ENCODE measurements at regions not wholly inside any gene's neighbourhood (a gene's known extent, or its start where the extent isn't known, plus 50 kb on each side); places are given as distances from the start of the nearest gene placed in this dataset.
"Not testable (repeated sequence)": the region's sequence is repeated elsewhere in the genome, so short reads cannot be mapped to it uniquely, and the experiment has no call there.

DNA sequence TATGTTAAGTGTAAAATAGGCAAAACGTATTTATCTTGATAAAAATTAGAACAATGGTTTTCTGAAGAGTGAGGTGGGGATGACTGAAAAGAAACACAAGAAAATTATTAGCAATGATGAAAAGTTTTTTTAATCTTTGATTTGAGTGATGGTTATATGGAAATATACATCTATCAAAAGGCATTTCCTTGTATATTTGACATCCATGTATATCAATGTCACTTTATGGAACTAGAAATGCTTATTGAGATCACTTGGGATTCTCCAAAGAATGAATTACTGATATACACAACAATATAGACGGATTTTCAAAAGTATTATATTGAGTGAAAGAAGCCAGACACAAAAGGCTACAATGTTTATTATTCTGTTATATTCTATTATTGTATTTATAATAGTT lies 1042.0 kb upstream of the POT1 start:
- DNase-seq = no peak

DNA sequence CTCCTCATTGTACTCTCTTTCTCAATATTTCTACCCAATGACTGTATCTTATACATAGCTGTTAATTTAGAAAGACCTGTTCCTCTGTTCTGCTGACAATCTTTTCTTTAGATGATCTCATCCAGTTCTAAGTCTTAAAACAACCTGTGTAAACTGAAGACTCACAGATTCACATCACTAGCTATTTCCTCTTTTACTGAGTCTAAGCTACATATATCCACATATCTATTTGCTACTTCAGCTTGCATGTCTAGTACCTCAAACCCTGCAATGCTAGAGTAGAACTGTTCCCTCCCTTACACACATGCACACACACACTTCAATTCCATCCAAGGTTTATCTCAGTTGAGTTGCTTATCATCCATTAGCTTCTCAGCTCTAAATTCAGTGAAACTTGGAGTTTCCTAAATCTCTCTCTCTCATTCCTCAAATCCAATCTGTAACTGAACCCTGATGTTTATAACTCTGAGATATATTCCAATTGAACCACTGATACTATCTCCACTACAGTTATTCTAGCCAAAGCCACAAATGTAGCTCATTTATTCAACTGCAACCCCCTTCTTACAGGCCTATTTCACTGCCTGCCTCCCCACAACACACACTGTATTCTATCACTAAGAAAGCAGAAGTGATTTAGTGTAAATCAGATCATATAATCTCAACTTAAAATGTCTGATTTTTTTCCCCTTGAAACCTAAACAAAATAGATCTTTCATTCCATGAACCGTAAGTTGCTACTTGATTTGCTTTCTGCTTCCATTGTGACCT lies 1036.8 kb upstream of the POT1 start:
- DNase-seq = no peak

DNA sequence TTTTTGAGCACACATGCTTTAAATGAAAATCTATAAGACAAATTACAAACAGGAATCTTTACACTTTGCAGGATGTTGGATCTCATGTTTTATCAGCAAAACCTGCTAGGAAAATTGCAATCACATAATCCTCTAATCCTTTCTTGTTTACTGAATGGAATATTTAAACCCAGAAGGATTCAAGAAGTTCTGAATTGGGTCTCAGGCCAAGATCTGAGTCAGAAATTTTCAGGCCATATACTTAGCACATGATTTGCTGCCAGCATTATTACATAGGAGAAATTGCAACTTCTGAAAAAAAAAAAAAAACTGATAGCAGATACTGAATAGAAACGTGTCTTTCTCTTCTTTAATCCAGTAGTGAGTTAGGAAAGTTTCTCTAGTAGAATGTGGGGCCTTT lies 1005.3 kb upstream of the POT1 start:
- no peak for DNase-seq

DNA sequence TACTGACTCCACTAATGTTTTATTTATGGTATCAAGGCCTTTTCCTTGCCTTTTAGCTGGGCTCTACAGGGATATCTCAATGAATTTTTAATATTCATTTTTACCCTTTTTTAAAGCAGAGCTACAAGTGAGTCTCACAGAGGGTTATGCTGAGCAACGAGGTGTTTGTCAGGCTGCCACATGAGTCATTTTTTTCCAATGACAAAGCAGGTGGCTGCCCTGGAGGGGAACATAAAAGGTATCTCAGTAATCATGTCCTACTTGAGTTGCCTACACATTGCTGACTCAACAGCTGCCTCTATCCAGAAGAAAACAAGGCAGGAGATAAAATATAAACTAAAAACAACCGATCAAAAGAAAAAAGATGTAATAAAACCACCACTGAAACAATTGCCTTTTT lies 1004.9 kb upstream of the POT1 start:
- DNase-seq = no peak

DNA sequence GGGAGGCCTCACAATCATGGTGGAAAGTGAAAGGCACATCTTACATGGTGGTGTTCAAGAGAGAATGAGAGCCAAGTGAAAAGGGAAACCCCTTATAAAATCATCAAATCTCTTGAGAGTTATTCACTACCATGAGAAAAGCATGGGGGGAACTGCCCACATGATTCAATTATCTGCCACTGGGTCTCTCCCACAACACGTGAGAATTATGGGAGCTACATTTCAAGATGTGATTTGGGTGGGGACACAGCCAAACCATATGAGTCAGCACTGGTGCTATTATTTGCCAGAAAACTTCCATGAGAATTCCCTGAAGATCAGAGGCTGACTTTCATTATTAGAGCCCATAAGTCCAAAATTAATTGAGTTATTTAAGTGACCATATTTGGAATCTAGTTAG lies 1001.2 kb upstream of the POT1 start:
- no peak for DNase-seq

DNA sequence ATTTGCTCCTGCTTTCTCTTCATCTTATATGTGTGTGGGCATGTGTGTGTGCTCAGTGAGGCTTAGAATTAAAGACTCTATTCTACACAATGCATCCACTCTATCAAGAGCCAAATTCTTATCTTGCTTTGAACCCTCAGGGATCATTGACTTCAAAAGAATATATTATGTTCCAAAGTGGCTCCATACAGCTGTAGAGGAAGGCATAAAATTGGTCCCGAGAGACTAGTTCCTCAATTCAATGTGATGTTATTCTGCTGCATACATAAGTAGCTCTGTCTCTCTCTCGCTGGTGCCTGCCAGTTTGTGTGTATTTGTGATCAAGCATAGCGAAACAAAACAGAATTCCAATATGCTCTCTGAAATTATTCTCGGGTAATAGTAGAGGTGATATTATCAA lies 997.9 kb upstream of the POT1 start:
- no peak for DNase-seq

DNA sequence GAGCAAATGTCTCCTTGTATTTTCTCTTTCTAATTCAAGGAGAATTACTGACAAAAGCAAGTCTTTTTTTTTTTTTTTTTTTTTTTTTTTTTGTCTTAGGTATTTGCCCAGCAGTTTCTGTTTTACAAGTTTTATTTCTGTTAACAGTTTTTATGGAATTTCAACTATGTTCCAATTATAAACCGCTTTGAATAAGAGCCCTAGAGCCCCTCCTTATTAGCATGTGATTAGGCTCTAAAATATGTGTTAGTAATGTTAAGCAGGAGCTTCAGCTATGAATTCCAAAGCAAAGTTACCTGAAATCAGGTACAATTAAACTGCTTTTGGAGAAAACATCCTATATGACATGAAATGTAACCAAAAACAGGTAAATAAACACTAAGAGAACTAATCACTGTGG lies 997.0 kb upstream of the POT1 start:
- DNase-seq = no peak

DNA sequence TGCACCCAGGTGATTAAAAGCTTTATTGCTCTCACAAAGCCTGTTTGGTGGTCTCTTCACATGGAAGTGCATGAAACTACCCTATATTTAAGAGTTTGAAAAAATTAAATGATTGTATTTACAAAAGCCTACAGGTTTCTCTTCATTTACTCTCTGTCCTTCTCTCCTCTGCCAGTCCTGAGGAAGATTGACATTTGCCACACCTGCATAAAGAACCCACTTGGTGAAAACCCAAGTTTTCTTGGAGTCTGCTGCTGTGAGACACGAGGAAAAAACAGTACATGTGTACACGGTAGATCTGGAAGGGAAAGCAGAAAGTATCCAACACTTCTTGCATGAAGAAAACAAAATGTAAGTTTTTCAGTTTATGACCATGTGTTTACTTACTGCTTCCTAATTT lies 994.4 kb upstream of the POT1 start:
- no peak for DNase-seq

DNA sequence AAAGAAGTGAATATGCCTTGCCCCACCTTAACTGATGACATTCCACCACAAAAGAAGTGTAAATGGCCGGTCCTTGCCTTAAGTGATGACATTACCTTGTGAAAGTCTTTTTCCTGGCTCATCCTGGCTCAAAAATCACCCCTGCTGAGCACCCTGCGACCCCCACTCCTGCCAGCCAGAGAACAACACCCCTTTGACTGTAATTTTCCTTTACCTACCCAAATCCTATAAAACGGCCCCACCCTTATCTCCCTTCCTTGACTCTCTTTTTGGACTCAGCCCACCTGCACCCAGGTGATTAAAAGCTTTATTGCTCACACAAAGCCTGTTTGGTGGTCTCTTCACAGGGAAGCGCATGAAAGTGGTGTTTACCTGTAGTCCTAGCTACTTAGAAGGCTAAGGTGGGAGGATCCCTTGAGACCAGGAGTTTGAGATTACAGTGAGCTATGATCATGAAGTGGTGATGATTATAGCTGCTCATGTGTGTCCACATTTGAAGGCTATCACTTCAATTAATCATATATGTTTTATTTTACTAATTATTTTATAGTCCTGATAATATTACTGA lies 985.8 kb upstream of the POT1 start:
- DNase-seq = not testable (repeated sequence)

DNA sequence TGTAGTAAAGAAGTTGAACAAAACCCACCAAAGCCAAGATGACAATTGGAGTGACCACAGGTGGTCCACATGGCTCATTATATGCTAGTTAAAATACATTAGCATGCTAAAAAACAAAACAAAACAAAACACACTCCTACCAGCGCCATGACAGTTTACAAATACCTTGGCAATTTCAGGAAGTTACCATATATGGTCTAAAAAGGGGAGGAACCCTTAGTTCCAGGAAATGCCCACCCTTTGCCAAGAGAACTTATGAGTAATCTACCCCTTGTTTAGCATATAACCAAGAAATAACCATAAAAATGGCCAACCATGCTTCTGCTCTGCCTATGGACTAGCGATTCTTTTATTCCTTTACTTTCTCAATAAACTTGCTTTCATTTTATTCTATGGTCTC lies 979.1 kb upstream of the POT1 start:
- DNase-seq = no peak

DNA sequence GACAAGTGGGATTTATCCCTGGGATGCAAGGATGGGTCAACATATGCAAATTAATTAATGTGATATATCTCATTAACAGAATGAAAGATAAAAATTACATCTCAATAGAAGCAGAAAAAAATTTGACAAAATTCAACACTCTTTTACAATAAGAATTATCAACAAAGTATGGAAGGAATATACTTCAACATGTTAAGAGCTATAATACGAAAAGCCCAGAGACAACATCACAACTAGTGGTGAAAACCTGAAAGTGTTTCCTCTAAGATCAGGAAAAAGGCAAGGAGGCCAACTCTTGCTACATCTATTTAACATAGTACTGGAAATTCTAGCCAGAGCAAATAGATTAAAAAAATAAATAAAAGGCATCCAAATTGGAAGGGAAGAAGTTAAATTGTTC lies 970.0 kb upstream of the POT1 start:
- no peak for DNase-seq

DNA sequence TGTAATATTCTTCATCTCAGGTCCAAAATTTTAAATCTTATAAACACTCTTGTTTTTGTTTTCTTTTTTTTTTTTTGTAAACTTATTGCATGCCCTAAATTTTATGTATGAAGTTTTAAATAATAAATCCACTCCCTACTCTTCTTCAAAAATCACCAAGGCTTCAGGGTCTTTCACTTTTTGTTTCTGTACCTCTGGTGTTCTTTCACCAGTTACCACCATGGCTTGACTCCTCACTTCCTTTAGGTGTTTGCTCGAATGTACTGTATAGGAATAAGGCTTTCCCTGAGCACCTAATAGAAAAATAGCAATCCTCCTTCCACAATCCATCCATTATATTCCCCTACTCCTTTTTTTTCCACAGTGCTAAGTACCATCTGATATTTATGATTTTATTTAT lies 962.8 kb upstream of the POT1 start:
- DNase-seq = no peak

DNA sequence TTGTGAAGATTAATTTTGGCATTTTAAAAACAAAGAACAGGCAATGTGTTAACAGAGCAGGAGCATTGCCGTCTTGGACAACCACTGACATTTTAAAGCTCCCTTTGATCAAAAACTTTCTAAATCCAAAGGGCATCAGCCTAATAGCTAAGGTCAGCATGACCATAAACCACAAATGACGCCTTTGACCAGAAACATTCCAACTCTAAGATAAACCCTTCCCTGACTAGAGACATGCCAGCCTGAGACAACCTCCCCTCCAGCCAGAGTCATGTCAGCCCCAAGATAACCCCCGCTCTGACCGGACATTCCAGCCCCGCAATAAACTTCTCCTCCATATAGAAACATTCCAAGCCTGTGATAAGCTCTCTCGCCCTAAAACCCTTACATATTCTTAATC lies 949.4 kb upstream of the POT1 start:
- DNase-seq = no peak

DNA sequence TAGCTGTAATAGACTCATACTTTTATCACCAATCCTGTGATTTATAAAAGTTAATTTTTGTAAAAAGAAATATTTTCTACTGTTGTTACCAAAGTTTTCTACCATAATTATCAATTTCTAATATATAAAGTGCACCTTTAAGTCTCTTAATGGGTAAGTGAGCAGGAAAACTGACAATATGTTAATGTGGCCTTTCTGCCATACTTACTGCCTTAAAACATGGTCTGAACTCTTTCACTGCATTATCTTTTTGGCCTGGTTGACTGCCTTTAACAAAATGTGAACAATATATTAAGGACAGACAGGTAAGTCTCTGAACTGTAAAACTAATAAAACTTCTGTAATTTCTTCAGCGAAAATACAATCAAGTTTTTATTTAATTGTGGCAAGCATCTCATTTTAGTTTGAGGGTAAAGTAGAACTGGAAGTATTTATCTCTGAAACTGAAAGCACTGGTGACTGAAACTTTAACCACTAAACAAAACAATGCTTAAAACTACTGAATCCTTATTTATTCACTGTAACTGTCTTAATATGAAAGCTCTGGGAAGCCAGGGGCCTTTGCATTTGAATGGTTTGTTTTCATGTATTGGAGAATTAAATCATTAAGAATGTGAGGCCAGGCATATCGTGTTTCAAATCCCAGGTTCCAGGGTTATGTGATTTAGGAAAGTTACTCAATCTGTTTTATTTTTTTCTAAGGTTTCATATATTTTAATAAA lies 948.8 kb upstream of the POT1 start:
- DNase-seq = no peak

DNA sequence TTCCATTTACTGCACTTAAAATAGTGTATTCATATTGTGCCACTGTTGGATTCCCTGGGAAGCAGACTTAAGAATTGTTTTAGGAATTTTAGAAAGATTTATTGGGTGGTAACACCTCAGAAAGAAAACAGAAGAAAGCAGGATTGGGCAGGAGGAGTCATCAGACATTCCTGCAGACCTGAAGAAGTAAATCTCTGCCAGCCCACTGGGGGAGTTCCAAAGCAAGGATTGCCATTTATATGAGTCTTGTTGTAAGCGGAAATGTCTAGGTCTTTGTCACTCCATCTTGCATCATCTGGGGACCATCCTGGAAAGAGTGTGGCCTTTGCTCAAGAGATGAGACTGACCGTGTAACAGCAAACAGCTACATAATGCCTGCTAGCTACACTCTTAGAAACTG lies 947.6 kb upstream of the POT1 start:
- DNase-seq = no peak

DNA sequence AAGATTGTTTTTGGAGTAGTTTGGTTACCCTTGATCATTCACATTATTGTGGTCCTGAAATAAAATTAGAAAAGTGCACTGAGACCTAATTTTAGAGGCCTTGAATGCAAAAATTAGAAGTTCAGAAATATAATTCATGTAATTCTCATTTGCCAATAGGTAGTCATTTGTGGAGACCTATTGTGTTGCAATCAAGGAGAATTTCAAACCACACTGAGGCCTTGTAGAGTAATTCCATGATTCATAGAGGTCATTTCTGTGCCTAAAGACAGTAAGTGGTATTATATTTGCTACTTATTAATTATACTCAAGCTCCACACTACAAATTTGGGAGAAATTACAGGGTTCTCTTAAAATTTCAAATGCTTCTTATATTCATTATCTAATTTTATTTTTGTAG lies 946.8 kb upstream of the POT1 start:
- no peak for DNase-seq

DNA sequence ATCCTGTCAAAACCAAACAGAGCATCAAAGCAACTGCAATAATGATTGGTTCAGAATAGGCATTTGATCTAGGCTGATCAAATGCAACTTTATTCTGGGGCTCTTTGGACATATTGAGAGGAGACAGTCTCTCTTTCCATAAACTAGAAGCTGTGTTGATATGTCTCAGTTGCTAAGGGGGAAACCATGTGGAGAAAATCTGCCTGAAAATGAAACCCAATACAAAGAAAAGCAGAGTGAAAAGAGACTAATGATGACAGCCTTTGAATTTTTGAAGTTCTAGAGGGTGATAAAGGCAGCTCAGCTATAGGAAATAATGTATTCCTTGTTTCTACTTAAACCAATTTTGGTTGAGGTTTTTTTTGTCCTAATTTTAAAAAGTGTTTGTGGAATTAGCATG lies 941.8 kb upstream of the POT1 start:
- no peak for DNase-seq

DNA sequence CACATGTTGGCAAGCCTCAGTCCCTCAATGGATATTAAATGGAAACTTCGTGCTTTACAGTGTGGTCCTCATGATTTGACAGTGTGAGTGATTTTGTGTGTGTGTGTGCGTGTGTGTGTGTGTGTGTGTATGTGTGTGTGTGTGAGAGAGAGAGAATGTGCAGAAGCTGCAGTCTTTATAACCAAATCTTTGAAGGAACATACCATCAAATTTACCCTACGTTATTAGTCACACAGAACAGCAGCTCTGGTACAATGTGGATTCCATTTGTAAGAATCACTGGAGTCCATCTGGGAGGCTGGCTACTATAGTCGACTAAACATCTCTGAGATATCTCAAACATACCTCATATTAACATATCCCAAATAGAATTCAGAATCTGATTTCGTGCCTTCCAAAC lies 928.0 kb upstream of the POT1 start:
- peak; percentile 2 for DNase-seq

DNA sequence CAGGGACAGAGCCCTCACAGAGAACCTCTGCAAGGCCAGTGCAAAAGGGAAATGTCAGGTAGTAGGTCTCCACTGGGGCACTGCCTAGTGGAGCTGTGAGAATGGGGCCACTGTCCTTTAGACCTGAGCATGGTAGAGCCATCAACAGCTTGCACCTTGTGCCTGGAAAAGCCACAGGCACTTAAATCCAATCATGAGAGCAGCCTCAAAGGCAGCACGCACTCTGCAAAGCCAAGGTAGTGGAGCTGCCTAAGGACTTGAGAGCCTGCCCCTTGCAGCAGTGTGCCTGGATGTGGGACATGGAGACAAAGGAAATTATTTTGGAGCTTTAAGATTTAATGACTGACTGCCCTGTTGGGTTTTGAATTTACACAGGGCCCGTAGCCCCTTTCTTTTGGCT lies 918.5 kb upstream of the POT1 start:
- no peak for DNase-seq

DNA sequence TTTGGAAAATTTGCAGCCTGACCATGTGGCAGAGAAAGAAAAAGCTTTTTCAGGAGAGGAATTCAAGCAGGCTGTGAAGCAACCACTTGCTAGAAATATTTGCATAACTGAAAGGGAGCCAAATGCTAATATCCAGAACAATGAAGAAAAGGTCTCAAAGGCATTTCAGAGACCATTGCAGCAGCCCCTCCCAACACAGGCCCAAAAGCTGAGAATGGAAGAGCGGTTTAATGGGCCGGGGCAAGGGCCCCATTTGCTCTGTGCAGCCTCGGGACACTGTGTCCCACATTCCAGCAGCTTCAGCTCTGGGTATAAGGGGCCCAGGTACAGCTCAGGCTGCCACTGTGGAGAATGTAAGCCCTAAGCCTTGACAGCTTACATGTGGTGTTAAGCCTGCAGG lies 918.1 kb upstream of the POT1 start:
- no peak for DNase-seq

DNA sequence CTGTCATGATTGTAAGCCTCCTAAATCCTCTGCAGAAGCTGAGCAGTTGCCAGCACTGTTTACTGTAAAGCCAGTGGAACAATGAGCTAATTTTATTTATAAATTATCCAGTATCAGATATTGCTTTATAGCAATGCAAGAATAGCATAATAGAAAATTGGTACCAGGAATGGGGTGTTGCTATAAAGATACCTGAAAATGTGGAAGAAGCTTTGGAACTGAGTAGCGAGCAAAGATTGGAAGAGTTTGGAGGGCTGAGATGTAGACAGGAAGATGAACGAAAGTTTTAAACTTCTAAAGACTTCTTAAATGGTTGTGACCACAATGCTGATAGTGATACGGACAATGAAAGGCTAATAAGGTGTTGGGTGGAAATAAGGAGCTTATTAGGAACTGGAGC lies 917.4 kb upstream of the POT1 start:
- DNase-seq = no peak

DNA sequence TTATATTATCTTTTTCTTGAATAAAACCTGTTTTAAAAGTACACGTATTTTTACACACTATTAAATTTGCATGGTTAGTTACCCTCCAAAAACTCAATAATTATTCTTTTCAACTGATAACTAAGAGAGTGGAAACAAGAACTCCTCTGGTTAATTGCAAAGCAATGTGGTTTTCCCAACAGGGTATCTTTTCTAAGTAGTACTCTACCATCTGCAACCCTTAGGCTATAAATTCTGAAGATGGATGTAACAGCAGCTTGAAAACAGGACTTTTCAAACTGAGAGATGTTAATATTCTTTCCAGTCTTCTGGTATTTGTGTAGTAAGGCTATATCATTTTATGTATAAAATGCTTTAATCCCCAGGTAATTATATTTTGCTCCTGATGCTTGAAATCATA lies 916.1 kb upstream of the POT1 start:
- DNase-seq = no peak

DNA sequence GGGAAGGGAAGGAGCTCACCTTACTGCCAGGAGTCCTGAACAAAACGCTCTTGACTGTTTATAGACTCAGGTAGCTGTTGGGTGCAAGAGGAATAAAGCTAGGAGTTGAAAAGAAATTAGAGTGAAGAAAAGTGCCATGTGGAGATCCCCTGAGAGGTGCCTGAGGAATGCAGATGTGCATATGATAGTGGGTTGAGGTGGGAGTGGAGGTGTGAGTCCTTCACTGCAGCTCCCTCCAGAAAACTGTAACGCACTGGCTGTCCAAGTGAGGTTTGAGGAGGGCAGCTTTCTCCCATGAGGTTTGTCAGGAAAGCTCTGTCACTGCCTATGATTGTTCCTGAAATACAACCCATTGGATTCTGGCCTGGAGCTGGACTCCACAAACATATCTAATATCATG lies 904.8 kb upstream of the POT1 start:
- no peak for DNase-seq

DNA sequence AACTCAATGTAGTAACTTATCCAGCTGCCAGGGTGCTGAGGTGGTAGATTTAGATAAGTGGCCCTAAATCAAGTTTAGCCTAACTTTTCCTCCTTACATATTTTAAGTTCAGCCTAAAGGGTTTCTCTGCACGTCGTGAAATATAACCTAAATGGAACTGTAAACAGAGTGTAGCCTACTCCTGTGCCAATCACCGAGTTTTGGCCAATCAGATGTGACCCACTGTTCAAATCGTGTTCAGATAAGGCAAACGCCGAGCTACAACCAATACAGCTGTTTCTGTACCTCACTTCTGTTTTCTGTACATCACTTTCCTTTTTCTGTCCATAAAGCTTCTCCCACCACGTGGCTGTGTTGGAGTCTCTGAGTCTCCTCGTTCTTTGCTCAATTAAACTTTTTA lies 904.2 kb upstream of the POT1 start:
- DNase-seq = no peak

DNA sequence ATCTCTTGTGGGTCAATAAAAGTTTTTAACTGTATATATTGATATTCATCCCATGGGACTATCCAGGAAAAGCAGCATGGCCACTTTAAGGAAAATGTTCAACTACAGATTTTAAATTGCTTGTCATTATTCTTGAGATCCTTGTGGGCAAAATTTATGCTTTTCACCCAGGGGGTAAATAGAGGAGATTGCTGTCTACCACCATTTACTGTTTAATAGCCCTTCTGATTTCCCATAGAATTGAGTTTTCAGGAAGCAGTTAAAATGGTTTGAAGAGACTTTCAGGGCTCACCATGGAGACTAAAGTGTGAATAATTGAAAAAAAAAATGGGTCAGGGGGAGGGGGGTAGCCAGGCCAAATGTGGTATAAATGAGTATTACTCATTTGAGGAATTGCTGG lies 901.1 kb upstream of the POT1 start:
- no peak for DNase-seq
